ENCODE measurements at regions not wholly inside any gene's neighbourhood (a gene's known extent, or its start where the extent isn't known, plus 50 kb on each side); places are given as distances from the start of the nearest gene placed in this dataset.

DNA sequence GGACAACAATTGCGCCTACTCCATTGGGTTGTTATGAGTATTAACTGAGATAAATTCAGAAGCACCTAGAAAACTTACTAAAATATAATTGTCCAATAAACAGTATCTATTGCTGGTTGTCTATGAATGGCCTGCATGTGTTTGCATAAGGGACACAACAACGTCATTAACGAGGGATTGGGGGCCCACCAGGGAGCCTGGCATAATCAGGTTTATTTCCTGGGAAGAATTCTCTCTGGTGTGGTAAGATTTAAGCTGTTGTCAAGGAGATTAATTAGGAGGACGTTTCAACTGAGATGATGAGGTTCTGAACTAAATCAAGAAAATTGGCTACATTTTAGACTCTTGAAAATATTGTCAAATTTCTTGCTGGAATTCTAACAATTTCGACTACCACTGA, 176.1 kb upstream of the CDIN1 start:
- TF ChIP-seq, protein P1, sequence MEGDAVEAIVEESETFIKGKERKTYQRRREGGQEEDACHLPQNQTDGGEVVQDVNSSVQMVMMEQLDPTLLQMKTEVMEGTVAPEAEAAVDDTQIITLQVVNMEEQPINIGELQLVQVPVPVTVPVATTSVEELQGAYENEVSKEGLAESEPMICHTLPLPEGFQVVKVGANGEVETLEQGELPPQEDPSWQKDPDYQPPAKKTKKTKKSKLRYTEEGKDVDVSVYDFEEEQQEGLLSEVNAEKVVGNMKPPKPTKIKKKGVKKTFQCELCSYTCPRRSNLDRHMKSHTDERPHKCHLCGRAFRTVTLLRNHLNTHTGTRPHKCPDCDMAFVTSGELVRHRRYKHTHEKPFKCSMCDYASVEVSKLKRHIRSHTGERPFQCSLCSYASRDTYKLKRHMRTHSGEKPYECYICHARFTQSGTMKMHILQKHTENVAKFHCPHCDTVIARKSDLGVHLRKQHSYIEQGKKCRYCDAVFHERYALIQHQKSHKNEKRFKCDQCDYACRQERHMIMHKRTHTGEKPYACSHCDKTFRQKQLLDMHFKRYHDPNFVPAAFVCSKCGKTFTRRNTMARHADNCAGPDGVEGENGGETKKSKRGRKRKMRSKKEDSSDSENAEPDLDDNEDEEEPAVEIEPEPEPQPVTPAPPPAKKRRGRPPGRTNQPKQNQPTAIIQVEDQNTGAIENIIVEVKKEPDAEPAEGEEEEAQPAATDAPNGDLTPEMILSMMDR (IDR thresholded peaks at IDR 0.05), result no peak
- no peak for TF ChIP-seq ZFX (IDR thresholded peaks at IDR 0.05; ENCODE audit: borderline replicate concordance)

Data from 22Rv1 (cell line).